C4-2B (cell line): ENCODE measurements at regions not wholly inside any gene's neighbourhood (a gene's known extent, or its start where the extent isn't known, plus 50 kb on each side); places are given as distances from the start of the nearest gene placed in this dataset.

Source experiments
- ZFX ChIP-seq: fragments of 450-650 bp; IDR thresholded peaks from 2 replicates; pipeline ENCODE4 v1.6.1; 2017
- TF ChIP-seq, protein P1 (sequence below): fragments of 450-650 bp; conservative IDR thresholded peaks from 2 replicates; pipeline ENCODE4 v1.5.1; 2017; ENCODE audit warnings: mild to moderate bottlenecking

DNA sequence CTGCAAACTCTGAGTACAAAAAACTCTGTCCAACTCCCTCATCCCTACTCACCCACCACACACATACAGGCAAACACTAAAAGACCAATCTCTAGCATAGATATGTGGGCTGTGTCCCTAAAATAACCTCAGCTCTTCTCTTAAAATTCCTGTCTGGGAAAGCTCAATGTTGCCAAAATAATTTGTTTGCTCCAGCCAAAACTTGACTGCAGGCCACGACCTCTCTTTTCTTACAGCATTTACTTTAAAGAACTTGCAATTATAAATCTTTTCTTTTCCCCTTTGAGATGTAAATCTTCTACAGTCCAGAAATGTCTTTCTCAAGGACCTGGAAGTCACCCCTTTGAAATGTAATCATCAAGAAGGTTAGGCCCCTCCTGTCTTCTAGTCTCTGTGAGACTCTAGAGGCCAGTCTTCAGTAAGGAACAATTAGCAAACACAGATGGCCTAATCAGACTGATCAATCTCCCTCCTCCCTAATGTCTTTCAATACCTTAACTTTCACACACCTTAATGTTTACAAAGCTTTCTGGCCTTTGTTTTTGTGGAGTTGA is 483.6 kb upstream of the RGS18 start:
- TF ChIP-seq, protein P1, sequence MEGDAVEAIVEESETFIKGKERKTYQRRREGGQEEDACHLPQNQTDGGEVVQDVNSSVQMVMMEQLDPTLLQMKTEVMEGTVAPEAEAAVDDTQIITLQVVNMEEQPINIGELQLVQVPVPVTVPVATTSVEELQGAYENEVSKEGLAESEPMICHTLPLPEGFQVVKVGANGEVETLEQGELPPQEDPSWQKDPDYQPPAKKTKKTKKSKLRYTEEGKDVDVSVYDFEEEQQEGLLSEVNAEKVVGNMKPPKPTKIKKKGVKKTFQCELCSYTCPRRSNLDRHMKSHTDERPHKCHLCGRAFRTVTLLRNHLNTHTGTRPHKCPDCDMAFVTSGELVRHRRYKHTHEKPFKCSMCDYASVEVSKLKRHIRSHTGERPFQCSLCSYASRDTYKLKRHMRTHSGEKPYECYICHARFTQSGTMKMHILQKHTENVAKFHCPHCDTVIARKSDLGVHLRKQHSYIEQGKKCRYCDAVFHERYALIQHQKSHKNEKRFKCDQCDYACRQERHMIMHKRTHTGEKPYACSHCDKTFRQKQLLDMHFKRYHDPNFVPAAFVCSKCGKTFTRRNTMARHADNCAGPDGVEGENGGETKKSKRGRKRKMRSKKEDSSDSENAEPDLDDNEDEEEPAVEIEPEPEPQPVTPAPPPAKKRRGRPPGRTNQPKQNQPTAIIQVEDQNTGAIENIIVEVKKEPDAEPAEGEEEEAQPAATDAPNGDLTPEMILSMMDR: no peak
- TF ChIP-seq ZFX: no peak
